NCI-H82 treated with DMSO at 0.1 percent for 48 hours (cell line): ENCODE measurements at regions not wholly inside any gene's neighbourhood (a gene's known extent, or its start where the extent isn't known, plus 50 kb on each side); places are given as distances from the start of the nearest gene placed in this dataset.

Experiments used
- DNase-seq: peaks from one replicate; lab custom pipeline; 2025; ENCODE audit not compliant: unreplicated experiment; lab: John Stamatoyannopoulos, UW

- DNase-seq = no peak
Measured at GRCh38 chr13:23488442-23488841, 54.9 kb upstream of the SACS start.

- no peak for DNase-seq
Measured at GRCh38 chr13:23496255-23496654, 62.8 kb upstream of the SACS start.

- DNase-seq = no peak
Measured at GRCh38 chr13:23497191-23497590, 63.7 kb upstream of the SACS start.

GRCh38 chr13:23500849-23501248 is 67.3 kb upstream of the SACS start:
- no peak for DNase-seq

GRCh38 chr13:23504180-23504579 is 66.0 kb upstream of the TNFRSF19 start:
- no peak for DNase-seq

GRCh38 chr13:23505007-23505406 is 65.2 kb upstream of the TNFRSF19 start:
- DNase-seq = no peak

- DNase-seq = no peak
Measured at GRCh38 chr13:23506071-23506806, 64.0 kb upstream of the TNFRSF19 start.

GRCh38 chr13:23506807-23507291 is 63.4 kb upstream of the TNFRSF19 start:
- DNase-seq = no peak

- DNase-seq = no peak
Measured at GRCh38 chr13:23509781-23510543, 60.2 kb upstream of the TNFRSF19 start.

- DNase-seq = no peak
Measured at GRCh38 chr13:23510544-23510916, 59.7 kb upstream of the TNFRSF19 start.

- DNase-seq = peak; percentile 96
Measured at GRCh38 chr13:23510979-23511735, 59.1 kb upstream of the TNFRSF19 start.

- DNase-seq = no peak
Measured at GRCh38 chr13:23512762-23513395, 57.3 kb upstream of the TNFRSF19 start.

- no peak for DNase-seq
Measured at GRCh38 chr13:23513455-23513854, 56.8 kb upstream of the TNFRSF19 start.

- DNase-seq = no peak
Measured at GRCh38 chr13:23514076-23514475, 56.1 kb upstream of the TNFRSF19 start.

GRCh38 chr13:23515116-23515515 is 55.1 kb upstream of the TNFRSF19 start:
- no peak for DNase-seq

- DNase-seq = peak; percentile 47
Measured at GRCh38 chr13:23516190-23516589, 54.0 kb upstream of the TNFRSF19 start.

GRCh38 chr13:23516702-23517101 is 53.5 kb upstream of the TNFRSF19 start:
- DNase-seq = no peak

- DNase-seq = no peak
Measured at GRCh38 chr13:23518231-23518630, 52.0 kb upstream of the TNFRSF19 start.
